HPDE6-E6E7 (cell line): ENCODE measurements at regions not wholly inside any gene's neighbourhood (a gene's known extent, or its start where the extent isn't known, plus 50 kb on each side); places are given as distances from the start of the nearest gene placed in this dataset.
"Not testable (repeated sequence)": the region's sequence is repeated elsewhere in the genome, so short reads cannot be mapped to it uniquely, and the experiment has no call there.

Experiments
- DNase-seq: peaks from one replicate; pipeline ENCODE4 v3.0.0; 2011; ENCODE audit warnings: missing footprints; ENCODE audit errors: extremely low spot score

GRCh38 chr2:762646-763045 is 85.4 kb upstream of the TMEM18 start:
- DNase-seq, result no peak

DNA sequence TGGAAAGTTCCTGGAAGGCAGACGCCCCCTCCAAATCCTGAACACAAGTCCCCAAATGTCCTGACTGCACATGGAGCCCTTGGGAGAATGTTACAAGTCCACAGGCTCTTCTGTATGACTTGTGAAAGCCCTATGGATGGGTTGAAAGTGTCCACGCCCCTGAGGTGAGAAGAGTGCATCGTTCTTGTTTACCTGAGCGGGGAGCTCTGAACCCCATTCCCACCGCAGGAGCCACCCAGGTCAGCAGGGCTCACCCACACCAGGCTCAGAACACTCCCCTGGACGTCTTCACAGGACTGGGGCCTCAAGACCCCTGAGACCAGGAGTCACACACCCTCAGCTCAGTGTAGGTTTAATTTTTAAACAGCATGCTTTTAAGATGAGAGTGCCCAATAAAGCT is 84.2 kb upstream of the TMEM18 start:
- DNase-seq, result no peak

DNA sequence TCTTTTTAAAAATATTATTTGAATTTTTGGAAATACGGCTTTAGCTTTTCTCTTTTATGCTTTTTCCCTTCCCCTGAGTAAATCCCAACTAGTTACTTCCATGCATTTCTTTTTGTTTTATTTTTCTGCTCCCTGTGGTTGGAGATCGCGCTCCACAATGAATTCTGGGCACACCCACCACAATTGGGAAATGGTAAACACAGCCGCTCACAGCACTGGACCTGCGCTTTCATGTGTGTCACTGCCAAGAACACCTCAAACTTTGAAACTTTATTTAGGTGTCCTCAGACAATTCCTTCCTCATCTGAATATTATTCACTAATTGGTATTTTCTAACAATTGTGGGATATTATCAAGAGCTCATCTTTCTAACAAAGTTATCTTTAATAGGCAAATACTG is 82.8 kb upstream of the TMEM18 start:
- no peak for DNase-seq

- DNase-seq, result no peak
Measured at GRCh38 chr2:758073-758820, 81.0 kb upstream of the TMEM18 start.

- DNase-seq, result no peak
Measured at GRCh38 chr2:753123-753522, 75.9 kb upstream of the TMEM18 start.

GRCh38 chr2:751474-751873 is 74.3 kb upstream of the TMEM18 start:
- no peak for DNase-seq

GRCh38 chr2:750628-751027 is 73.4 kb upstream of the TMEM18 start:
- no peak for DNase-seq

DNA sequence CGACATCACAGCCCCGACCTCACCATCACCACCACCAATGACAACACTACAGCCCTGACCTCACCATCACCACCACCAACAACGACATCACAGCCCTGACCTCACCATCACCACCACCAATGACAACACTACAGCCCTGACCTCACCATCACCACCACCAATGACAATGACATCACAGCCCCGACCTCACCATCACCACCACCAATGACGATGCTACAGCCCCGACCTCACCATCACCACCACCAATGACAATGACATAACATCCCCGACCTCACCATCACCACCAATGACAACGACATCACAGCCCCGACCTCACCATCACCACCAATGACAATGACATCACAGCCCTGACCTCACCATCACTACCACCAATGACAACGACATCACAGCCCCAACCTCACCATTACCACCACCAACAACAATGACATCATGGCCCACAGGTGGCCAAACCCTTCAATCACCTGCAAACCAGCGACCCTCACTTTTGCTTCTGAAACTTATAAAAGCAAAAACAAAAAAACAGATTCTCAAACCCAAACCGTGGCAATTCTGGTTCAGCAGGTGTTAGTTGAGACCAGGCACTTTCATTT is 70.7 kb upstream of the TMEM18 start:
- no peak for DNase-seq

- DNase-seq, result no peak
Measured at GRCh38 chr2:746697-747096, 69.5 kb upstream of the TMEM18 start.

GRCh38 chr2:744088-744487 is 66.9 kb upstream of the TMEM18 start:
- DNase-seq, result no peak

GRCh38 chr2:742221-742620 is 65.0 kb upstream of the TMEM18 start:
- DNase-seq, result no peak

GRCh38 chr2:741195-741496 is 63.9 kb upstream of the TMEM18 start:
- DNase-seq, result no peak

DNA sequence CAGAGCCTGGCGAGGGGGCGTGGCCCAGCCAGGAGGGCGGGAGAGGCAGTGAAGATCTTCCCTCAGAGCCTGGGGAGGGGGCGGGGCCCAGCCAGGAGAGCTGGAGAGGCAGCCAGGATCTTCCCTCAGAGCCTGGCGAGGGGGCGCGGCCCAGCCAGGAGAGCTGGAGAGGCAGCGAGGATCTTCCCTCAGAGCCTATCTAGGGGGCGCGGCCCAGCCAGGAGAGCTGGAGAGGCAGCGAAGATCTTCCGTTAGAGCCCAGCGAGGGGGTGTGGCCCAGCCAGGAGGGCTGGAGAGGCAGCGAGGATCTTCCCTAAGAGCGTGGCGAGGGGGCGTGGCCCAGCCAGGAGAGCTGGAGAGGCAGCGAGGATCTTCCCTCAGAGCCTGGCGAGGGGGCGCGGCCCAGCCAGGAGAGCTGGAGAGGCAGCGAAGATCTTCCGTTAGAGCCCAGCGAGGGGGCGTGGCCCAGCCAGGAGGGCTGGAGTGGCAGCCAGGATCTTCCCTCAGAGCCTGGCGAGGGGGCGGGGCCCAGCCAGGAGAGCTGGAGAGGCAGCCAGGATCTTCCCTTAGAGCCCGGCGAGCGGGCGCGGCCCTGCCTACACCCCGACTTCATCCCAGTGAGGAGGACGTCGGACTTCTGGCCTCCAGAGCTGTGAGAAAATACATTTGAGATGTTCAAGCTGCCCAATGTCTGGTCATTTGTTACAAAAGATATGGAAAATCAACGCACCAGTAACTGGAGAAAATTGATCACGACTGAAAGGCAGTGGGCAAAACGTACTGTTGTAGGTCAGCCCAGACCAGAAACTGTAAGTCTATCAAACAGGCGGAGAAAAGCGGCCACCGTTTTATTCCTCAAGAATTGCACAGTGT is 63.4 kb upstream of the TMEM18 start:
- peak; percentile 36 for DNase-seq

- DNase-seq, result not testable (repeated sequence)
Measured at GRCh38 chr2:739864-740321, 62.7 kb upstream of the TMEM18 start.

GRCh38 chr2:736939-737338 is 59.7 kb upstream of the TMEM18 start:
- no peak for DNase-seq

- DNase-seq, result no peak
Measured at GRCh38 chr2:735670-736218, 58.5 kb upstream of the TMEM18 start.

- DNase-seq, result no peak
Measured at GRCh38 chr2:734496-734895, 57.3 kb upstream of the TMEM18 start.

GRCh38 chr2:733495-733894 is 56.3 kb upstream of the TMEM18 start:
- DNase-seq, result no peak

GRCh38 chr2:733001-733400 is 55.8 kb upstream of the TMEM18 start:
- no peak for DNase-seq

DNA sequence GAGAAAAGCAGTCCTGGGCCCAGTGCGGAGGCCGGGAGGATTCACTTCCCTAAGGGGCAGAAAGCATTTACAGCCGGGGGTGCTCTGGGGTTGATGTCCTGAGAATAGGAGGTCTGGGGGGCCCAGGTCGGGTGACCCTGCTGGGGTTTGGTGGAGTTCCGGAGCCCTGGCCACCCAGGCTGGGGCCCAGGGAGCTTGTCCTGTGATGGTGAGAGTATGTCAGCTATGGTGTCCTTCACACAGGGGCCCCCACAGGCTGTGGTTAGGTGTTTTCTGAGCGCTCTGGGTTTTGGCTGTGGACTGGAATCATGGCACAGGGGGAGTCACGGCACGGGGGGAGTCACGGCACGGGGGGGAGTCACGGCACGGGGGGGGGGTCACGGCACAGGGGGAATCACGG is 54.5 kb upstream of the TMEM18 start:
- DNase-seq, result no peak

DNA sequence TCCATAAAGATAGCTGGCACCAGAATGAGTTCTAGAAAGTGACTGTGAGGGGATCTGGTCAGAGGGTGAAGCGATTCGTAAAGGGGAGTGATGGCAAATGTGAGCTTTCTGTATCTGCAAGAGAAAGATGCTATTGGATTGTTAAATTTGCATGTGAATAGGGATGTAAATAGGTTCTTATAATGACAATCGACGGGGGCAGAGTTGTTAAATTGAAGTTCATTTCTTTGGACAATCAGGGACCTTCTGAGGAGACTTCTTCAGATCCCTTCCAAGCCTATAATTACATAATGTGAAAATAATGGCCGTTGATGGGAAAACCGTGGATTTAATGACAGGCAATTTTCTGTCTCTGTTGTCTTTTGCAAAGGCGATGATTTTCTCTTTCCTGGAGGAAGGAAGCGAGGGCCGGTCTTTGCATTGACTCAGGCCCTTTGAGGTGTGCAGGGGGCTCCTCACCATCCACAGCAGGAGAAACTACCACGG is 52.2 kb upstream of the TMEM18 start:
- DNase-seq, result no peak

GRCh38 chr2:728165-728564 is 51.0 kb upstream of the TMEM18 start:
- DNase-seq, result no peak
